Fibroblast of lung (primary cell): ENCODE measurements at regions not wholly inside any gene's neighbourhood (a gene's known extent, or its start where the extent isn't known, plus 50 kb on each side); places are given as distances from the start of the nearest gene placed in this dataset.

Source experiments
- DNase-seq, 2 donors: peaks; one replicate each; pipeline versions ENCODE4 v3.0.0 to v3.0.0-alpha.2; 2010; ENCODE audit warnings: low read depth in 2 of 2
- H2AFZ ChIP-seq: 2 replicates; pipeline ENCODE4 v1.5.1; 2012; ENCODE audit warnings: low read length, control low read depth, inconsistent platforms
- H3K27ac ChIP-seq: 2 replicates; pipeline ENCODE4 v1.5.1; 2011; ENCODE audit warnings: low read length, control low read depth; ENCODE audit not compliant: insufficient read depth
- H3K27me3 ChIP-seq: 2 replicates; pipeline ENCODE4 v1.5.1; 2011; ENCODE audit warnings: mild to moderate bottlenecking, low read length; ENCODE audit not compliant: control insufficient read depth, insufficient read depth
- H3K36me3 ChIP-seq: 2 replicates; pipeline ENCODE4 v1.5.1; 2011; ENCODE audit warnings: low read length; ENCODE audit not compliant: control insufficient read depth, insufficient read depth
- H3K4me1 ChIP-seq: 2 replicates; pipeline ENCODE4 v1.5.1; 2011; ENCODE audit warnings: low read length; ENCODE audit not compliant: control insufficient read depth, insufficient read depth; ENCODE audit errors: extremely low read depth
- H3K4me2 ChIP-seq: 2 replicates; pipeline ENCODE4 v1.5.1; 2011; ENCODE audit warnings: low read length, control low read depth; ENCODE audit not compliant: insufficient read depth; ENCODE audit errors: extremely low read depth
- H3K4me3 ChIP-seq, 4 experiments: fragments of 200-600 bp in 1 of 4; sonication (generic) in 1 of 4; replicated peaks in 1 of 4; 2 replicates each; pipeline ENCODE4 v1.5.1; 2011 to 2016; ENCODE audit warnings: low read length in 4 of 4, low read depth in 3 of 4, mild to moderate bottlenecking in 3 of 4, control low read depth in 2 of 4, inconsistent platforms in 1 of 4, mixed read lengths in 1 of 4; ENCODE audit not compliant: insufficient read depth in 1 of 4; ENCODE audit errors: control extremely low read depth in 1 of 4
- H3K79me2 ChIP-seq: 2 replicates; pipeline ENCODE4 v1.5.1; 2012; ENCODE audit warnings: mild to moderate bottlenecking, low read length, inconsistent platforms; ENCODE audit not compliant: control insufficient read depth, insufficient read depth
- H3K9ac ChIP-seq: 2 replicates; pipeline ENCODE4 v1.5.1; 2011; ENCODE audit warnings: mild to moderate bottlenecking, low read length, control low read depth; ENCODE audit not compliant: insufficient read depth
- H3K9me3 ChIP-seq: 2 replicates; pipeline ENCODE4 v1.5.1; 2012; ENCODE audit warnings: low read depth, low read length; ENCODE audit not compliant: control insufficient read depth, insufficient read depth
- H4K20me1 ChIP-seq: 2 replicates; pipeline ENCODE4 v1.5.1; 2011; ENCODE audit warnings: low read length; ENCODE audit not compliant: control insufficient read depth, insufficient read depth; ENCODE audit errors: extremely low read depth
- CTCF ChIP-seq, 2 donors: IDR thresholded peaks in 1 of 2; conservative IDR thresholded peaks in 1 of 2; 1 replicate in 1 of 2; 2 replicates in 1 of 2; pipeline ENCODE4 v1.5.1; 2011 to 2012; ENCODE audit warnings: low read length in 2 of 2, control low read depth in 1 of 2, inconsistent platforms in 1 of 2, low read depth in 1 of 2, mild to moderate bottlenecking in 1 of 2
- EZH2 ChIP-seq: IDR thresholded peaks from 2 replicates; pipeline ENCODE4 v1.5.1; 2012; ENCODE audit warnings: low read length, control low read depth, mild to moderate bottlenecking; ENCODE audit errors: missing control alignments

- H3K9ac ChIP-seq, result no peak overlapping the region
- DNase-seq, result no peak
- TF ChIP-seq CTCF (conservative IDR thresholded peaks at IDR 0.05 in 1 of 2, IDR thresholded peaks at IDR 0.05 in 1 of 2; ENCODE audit: low read depth in 1 of 2, low read length in 2 of 2) (no peak), EZH2 (no peak)
- H3K4me1 ChIP-seq, result no peaks in the 10 kb centered on the region
- H3K27ac ChIP-seq, result no peak overlapping the region
- no peaks in the 10 kb centered on the region for H3K36me3 ChIP-seq
- H3K4me2 ChIP-seq, result no peak overlapping the region
- no peaks in the 10 kb centered on the region for H3K79me2 ChIP-seq
- no peak overlapping the region for H3K4me3 ChIP-seq
- no peaks in the 10 kb centered on the region for H4K20me1 ChIP-seq
- no peaks in the 10 kb centered on the region for H3K9me3 ChIP-seq
- H2AFZ ChIP-seq, result no peak overlapping the region
- H3K27me3 ChIP-seq, result no peaks in the 10 kb centered on the region
These were observed 209.7 kb downstream of the RBM26 start for GRCh38 chr13:79196366-79196765.

DNA sequence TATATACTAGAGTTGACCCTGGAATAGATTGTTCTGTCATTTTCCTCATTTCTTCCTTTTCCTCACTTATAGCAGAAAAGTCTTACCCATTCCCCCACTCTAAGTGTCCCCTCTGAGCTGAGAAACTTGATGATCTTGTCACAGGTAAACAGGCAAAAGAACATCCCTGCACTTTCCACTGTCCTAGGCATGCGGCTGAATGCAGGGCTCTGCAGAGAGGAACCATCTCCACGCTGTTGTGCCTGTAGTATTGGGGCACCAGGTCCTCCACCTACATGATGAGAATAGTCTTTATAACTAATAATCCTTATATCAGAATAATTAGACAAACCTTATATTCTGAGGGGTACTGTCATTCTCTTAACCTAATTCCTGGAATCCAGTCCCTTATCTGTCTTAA lies 211.3 kb downstream of the RBM26 start:
- no peaks in the 10 kb centered on the region for H3K79me2 ChIP-seq
- TF ChIP-seq CTCF (conservative IDR thresholded peaks at IDR 0.05 in 1 of 2, IDR thresholded peaks at IDR 0.05 in 1 of 2; ENCODE audit: low read depth in 1 of 2, low read length in 2 of 2) (no peak), EZH2 (no peak)
- H3K9ac ChIP-seq, result no peak overlapping the region
- no peaks in the 10 kb centered on the region for H3K36me3 ChIP-seq
- no peaks in the 10 kb centered on the region for H3K9me3 ChIP-seq
- H3K4me1 ChIP-seq, result no peaks in the 10 kb centered on the region
- no peak overlapping the region for H2AFZ ChIP-seq
- no peak overlapping the region for H3K4me3 ChIP-seq
- no peak overlapping the region for H3K4me2 ChIP-seq
- no peaks in the 10 kb centered on the region for H3K27me3 ChIP-seq
- no peaks in the 10 kb centered on the region for H4K20me1 ChIP-seq
- no peak for DNase-seq
- H3K27ac ChIP-seq, result no peak overlapping the region

- DNase-seq, result no peak
These were observed 211.8 kb downstream of the RBM26 start for GRCh38 chr13:79194272-79194671.

More at GRCh38 chr13:79194272-79194671, 211.8 kb downstream of the RBM26 start:
- H2AFZ ChIP-seq, result no peak overlapping the region
- no peaks in the 10 kb centered on the region for H3K36me3 ChIP-seq
- no peak overlapping the region for H3K9ac ChIP-seq
- H3K4me1 ChIP-seq, result no peaks in the 10 kb centered on the region
- H3K4me3 ChIP-seq, result no peak overlapping the region
- H3K79me2 ChIP-seq, result no peaks in the 10 kb centered on the region
- H3K27me3 ChIP-seq, result no peaks in the 10 kb centered on the region
- TF ChIP-seq EZH2 (no peak), CTCF (conservative IDR thresholded peaks at IDR 0.05 in 1 of 2, IDR thresholded peaks at IDR 0.05 in 1 of 2; ENCODE audit: low read depth in 1 of 2, low read length in 2 of 2) (no peak)
- H3K27ac ChIP-seq, result no peak overlapping the region
- no peak overlapping the region for H3K4me2 ChIP-seq
- H3K9me3 ChIP-seq, result no peaks in the 10 kb centered on the region
- no peaks in the 10 kb centered on the region for H4K20me1 ChIP-seq
